ENCODE measurements at regions not wholly inside any gene's neighbourhood (a gene's known extent, or its start where the extent isn't known, plus 50 kb on each side); places are given as distances from the start of the nearest gene placed in this dataset.

DNA sequence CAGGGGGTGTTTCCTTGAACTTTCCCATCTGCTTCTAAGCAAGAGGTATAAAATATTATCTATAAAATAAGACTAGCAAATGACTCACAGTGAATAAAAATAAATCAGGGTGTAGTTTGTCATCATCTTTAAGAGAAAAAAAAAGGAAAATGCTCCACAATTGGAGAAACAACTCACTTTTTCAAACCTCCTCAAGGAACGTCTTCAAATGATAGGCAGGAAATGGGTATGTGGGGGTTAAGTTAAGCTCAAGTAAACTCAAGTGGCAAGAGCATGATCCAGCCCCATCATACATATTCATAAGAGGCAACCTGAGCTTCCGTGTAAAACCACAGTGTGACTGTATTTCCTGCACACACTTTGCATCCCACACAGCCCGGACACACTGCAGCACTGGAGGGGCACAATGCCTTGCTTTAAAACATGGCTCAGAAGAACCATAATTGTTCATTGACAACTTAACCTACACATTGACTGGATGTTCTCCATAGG is 58.5 kb upstream of the CEP85L start (continued):
- no peak for TF ChIP-seq SRF (IDR thresholded peaks at IDR 0.05; ENCODE audit: low read depth in 2 of 2, low read length in 2 of 2)
- TF ChIP-seq, protein P1, sequence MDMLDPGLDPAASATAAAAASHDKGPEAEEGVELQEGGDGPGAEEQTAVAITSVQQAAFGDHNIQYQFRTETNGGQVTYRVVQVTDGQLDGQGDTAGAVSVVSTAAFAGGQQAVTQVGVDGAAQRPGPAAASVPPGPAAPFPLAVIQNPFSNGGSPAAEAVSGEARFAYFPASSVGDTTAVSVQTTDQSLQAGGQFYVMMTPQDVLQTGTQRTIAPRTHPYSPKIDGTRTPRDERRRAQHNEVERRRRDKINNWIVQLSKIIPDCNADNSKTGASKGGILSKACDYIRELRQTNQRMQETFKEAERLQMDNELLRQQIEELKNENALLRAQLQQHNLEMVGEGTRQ (IDR thresholded peaks at IDR 0.05; ENCODE audit: borderline replicate concordance, low read depth, low read length) = no peak
- no peak for TF ChIP-seq EED (IDR thresholded peaks at IDR 0.05; ENCODE audit: low read depth)
- TF ChIP-seq ZSCAN29 (IDR thresholded peaks at IDR 0.05) = no peak
- TF ChIP-seq KAT2A (conservative IDR thresholded peaks at IDR 0.05; ENCODE audit: control insufficient read depth, low read depth, low read length) = no peak
- TF ChIP-seq, protein P2, sequence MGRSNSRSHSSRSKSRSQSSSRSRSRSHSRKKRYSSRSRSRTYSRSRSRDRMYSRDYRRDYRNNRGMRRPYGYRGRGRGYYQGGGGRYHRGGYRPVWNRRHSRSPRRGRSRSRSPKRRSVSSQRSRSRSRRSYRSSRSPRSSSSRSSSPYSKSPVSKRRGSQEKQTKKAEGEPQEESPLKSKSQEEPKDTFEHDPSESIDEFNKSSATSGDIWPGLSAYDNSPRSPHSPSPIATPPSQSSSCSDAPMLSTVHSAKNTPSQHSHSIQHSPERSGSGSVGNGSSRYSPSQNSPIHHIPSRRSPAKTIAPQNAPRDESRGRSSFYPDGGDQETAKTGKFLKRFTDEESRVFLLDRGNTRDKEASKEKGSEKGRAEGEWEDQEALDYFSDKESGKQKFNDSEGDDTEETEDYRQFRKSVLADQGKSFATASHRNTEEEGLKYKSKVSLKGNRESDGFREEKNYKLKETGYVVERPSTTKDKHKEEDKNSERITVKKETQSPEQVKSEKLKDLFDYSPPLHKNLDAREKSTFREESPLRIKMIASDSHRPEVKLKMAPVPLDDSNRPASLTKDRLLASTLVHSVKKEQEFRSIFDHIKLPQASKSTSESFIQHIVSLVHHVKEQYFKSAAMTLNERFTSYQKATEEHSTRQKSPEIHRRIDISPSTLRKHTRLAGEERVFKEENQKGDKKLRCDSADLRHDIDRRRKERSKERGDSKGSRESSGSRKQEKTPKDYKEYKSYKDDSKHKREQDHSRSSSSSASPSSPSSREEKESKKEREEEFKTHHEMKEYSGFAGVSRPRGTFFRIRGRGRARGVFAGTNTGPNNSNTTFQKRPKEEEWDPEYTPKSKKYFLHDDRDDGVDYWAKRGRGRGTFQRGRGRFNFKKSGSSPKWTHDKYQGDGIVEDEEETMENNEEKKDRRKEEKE (IDR thresholded peaks at IDR 0.05) = no peak
- no peak for TF ChIP-seq TCF3 (IDR thresholded peaks at IDR 0.05; ENCODE audit: borderline replicate concordance, insufficient read depth, low read depth, low read length)
- TF ChIP-seq ZNF24 (IDR thresholded peaks at IDR 0.05) = no peak
- no peak for TF ChIP-seq RELA (IDR thresholded peaks at IDR 0.05; ENCODE audit: borderline replicate concordance, partially characterized antibody)
- TF ChIP-seq SMAD5 (IDR thresholded peaks at IDR 0.05; ENCODE audit: low read depth) = no peak
- TF ChIP-seq ZZZ3 (IDR thresholded peaks at IDR 0.05; ENCODE audit: control insufficient read depth, insufficient read length, low read depth) = no peak
- TF ChIP-seq, protein P3, sequence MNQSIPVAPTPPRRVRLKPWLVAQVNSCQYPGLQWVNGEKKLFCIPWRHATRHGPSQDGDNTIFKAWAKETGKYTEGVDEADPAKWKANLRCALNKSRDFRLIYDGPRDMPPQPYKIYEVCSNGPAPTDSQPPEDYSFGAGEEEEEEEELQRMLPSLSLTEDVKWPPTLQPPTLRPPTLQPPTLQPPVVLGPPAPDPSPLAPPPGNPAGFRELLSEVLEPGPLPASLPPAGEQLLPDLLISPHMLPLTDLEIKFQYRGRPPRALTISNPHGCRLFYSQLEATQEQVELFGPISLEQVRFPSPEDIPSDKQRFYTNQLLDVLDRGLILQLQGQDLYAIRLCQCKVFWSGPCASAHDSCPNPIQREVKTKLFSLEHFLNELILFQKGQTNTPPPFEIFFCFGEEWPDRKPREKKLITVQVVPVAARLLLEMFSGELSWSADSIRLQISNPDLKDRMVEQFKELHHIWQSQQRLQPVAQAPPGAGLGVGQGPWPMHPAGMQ (IDR thresholded peaks at IDR 0.05; ENCODE audit: borderline replicate concordance) = no peak
- TF ChIP-seq, protein P4, sequence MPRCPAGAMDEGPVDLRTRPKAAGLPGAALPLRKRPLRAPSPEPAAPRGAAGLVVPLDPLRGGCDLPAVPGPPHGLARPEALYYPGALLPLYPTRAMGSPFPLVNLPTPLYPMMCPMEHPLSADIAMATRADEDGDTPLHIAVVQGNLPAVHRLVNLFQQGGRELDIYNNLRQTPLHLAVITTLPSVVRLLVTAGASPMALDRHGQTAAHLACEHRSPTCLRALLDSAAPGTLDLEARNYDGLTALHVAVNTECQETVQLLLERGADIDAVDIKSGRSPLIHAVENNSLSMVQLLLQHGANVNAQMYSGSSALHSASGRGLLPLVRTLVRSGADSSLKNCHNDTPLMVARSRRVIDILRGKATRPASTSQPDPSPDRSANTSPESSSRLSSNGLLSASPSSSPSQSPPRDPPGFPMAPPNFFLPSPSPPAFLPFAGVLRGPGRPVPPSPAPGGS (IDR thresholded peaks at IDR 0.05; ENCODE audit: borderline replicate concordance, insufficient read depth, low read depth, low read length, poor library complexity, severe bottlenecking) = no peak
- TF ChIP-seq FOXK2 (IDR thresholded peaks at IDR 0.05) = no peak
- TF ChIP-seq TARDBP (IDR thresholded peaks at IDR 0.05; ENCODE audit: borderline replicate concordance) = no peak
- TF ChIP-seq WRNIP1 (IDR thresholded peaks at IDR 0.05; ENCODE audit: borderline replicate concordance, low read depth, low read length) = no peak
- no peak for TF ChIP-seq IRF4 (IDR thresholded peaks at IDR 0.05; ENCODE audit: low read depth, low read length)
- TF ChIP-seq, protein P5, sequence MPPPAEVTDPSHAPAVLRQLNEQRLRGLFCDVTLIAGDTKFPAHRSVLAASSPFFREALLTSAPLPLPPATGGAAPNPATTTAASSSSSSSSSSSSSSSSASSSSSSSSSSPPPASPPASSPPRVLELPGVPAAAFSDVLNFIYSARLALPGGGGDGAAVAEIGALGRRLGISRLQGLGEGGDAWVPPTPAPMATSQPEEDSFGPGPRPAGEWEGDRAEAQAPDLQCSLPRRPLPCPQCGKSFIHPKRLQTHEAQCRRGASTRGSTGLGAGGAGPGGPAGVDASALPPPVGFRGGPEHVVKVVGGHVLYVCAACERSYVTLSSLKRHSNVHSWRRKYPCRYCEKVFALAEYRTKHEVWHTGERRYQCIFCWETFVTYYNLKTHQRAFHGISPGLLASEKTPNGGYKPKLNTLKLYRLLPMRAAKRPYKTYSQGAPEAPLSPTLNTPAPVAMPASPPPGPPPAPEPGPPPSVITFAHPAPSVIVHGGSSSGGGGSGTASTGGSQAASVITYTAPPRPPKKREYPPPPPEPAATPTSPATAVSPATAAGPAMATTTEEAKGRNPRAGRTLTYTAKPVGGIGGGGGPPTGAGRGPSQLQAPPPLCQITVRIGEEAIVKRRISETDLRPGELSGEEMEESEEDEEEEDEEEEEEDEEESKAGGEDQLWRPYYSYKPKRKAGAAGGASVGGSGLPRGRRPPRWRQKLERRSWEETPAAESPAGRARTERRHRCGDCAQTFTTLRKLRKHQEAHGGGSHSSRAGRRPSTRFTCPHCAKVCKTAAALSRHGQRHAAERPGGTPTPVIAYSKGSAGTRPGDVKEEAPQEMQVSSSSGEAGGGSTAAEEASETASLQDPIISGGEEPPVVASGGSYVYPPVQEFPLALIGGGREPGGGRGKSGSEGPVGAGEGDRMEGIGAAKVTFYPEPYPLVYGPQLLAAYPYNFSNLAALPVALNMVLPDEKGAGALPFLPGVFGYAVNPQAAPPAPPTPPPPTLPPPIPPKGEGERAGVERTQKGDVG (CRISPR knock-in tag; IDR thresholded peaks at IDR 0.05) = no peak
- no peak for TF ChIP-seq NFXL1 (IDR thresholded peaks at IDR 0.05; ENCODE audit: borderline replicate concordance)
- TF ChIP-seq SUPT20H (IDR thresholded peaks at IDR 0.05; ENCODE audit: borderline replicate concordance, control insufficient read depth, low read depth, low read length) = no peak
- TF ChIP-seq SMARCA5 (IDR thresholded peaks at IDR 0.05) = no peak

All from GM12878 (cell line).